Hindlimb muscle (tissue), 1 donor: ENCODE measurements at regions not wholly inside any gene's neighbourhood (a gene's known extent, or its start where the extent isn't known, plus 50 kb on each side); places are given as distances from the start of the nearest gene placed in this dataset.

ENCODE experiments used
- DNase-seq: peaks from one replicate; pipeline ENCODE4 v3.0.0-alpha.2; 2013

- DNase-seq, result no peak
Observed at GRCh38 chr1:56442290-56442877, 137.0 kb downstream of the PLPP3 start.

GRCh38 chr1:56441601-56442000 lies 137.8 kb downstream of the PLPP3 start:
- DNase-seq, result no peak

GRCh38 chr1:56439610-56440264 lies 139.6 kb downstream of the PLPP3 start:
- no peak for DNase-seq

- no peak for DNase-seq
Observed at GRCh38 chr1:56438901-56439551, 140.3 kb downstream of the PLPP3 start.

GRCh38 chr1:56437959-56438358 lies 141.4 kb downstream of the PLPP3 start:
- no peak for DNase-seq

GRCh38 chr1:56436912-56437417 lies 142.4 kb downstream of the PLPP3 start:
- no peak for DNase-seq

GRCh38 chr1:56436296-56436695 lies 143.1 kb downstream of the PLPP3 start:
- no peak for DNase-seq

- DNase-seq, result peak; percentile 42
Observed at GRCh38 chr1:56435434-56436262, 143.7 kb downstream of the PLPP3 start.

GRCh38 chr1:56434740-56435139 lies 144.6 kb downstream of the PLPP3 start:
- no peak for DNase-seq

GRCh38 chr1:56434025-56434424 lies 145.3 kb downstream of the PLPP3 start:
- DNase-seq, result no peak

GRCh38 chr1:56433056-56433577 lies 146.2 kb downstream of the PLPP3 start:
- DNase-seq, result no peak

- no peak for DNase-seq
Observed at GRCh38 chr1:56432166-56432971, 147.0 kb downstream of the PLPP3 start.

- DNase-seq, result no peak
Observed at GRCh38 chr1:56430141-56430839, 149.1 kb downstream of the PLPP3 start.

GRCh38 chr1:56429288-56429687 lies 150.1 kb downstream of the PLPP3 start:
- no peak for DNase-seq

- DNase-seq, result no peak
Observed at GRCh38 chr1:56426587-56427381, 152.6 kb downstream of the PLPP3 start.

GRCh38 chr1:56425494-56426037 lies 153.8 kb downstream of the PLPP3 start:
- no peak for DNase-seq

GRCh38 chr1:56424744-56425493 lies 154.4 kb downstream of the PLPP3 start:
- DNase-seq, result no peak

- DNase-seq, result no peak
Observed at GRCh38 chr1:56423716-56424115, 155.6 kb downstream of the PLPP3 start.

- DNase-seq, result no peak
Observed at GRCh38 chr1:56418151-56418631, 161.2 kb downstream of the PLPP3 start.
